A673 (cell line): ENCODE measurements at regions not wholly inside any gene's neighbourhood (a gene's known extent, or its start where the extent isn't known, plus 50 kb on each side); places are given as distances from the start of the nearest gene placed in this dataset.

ENCODE experiments used
- EZH2 ChIP-seq: fragments of 200-600 bp; sonication (generic); IDR thresholded peaks from 2 replicates; pipeline ENCODE4 v1.6.1; 2017; ENCODE audit warnings: borderline replicate concordance, low read depth, mild to moderate bottlenecking, mixed read lengths, antibody characterized with exemption, low read length; ENCODE audit not compliant: poor library complexity, severe bottlenecking
- TF ChIP-seq, protein P1 (sequence below): fragments of 300-800, 200-600 bp; sonication (generic); conservative IDR thresholded peaks from 2 replicates; pipeline ENCODE4 v1.5.1; 2017; ENCODE audit warnings: low read depth, mild to moderate bottlenecking, antibody characterized with exemption, low read length, moderate library complexity, mixed read lengths

DNA sequence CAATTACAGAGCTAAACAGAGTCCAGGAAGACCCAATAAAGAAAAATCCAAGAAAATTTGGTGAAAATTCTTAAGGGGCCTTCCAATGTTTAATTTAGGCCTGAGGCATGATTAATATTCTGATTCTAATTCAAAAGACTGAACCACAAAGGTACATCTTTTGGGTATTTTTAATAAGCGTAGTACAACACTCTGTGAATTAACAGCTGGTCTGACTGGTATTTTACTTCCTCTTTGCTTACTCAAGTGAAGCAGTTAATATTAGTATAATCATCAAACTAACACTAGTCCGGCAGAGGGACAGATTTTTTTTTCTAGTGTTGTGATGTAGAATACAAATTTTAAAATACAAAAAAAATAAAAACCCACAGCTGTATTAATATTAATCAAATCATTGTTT lies 652.9 kb downstream of the NR4A2 start:
- TF ChIP-seq, protein P1, sequence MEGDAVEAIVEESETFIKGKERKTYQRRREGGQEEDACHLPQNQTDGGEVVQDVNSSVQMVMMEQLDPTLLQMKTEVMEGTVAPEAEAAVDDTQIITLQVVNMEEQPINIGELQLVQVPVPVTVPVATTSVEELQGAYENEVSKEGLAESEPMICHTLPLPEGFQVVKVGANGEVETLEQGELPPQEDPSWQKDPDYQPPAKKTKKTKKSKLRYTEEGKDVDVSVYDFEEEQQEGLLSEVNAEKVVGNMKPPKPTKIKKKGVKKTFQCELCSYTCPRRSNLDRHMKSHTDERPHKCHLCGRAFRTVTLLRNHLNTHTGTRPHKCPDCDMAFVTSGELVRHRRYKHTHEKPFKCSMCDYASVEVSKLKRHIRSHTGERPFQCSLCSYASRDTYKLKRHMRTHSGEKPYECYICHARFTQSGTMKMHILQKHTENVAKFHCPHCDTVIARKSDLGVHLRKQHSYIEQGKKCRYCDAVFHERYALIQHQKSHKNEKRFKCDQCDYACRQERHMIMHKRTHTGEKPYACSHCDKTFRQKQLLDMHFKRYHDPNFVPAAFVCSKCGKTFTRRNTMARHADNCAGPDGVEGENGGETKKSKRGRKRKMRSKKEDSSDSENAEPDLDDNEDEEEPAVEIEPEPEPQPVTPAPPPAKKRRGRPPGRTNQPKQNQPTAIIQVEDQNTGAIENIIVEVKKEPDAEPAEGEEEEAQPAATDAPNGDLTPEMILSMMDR: no peak
- no peak for TF ChIP-seq EZH2
